Liver (tissue), 8 donors: ENCODE measurements at regions not wholly inside any gene's neighbourhood (a gene's known extent, or its start where the extent isn't known, plus 50 kb on each side); places are given as distances from the start of the nearest gene placed in this dataset.

Experiments used
- DNase-seq: peaks from one replicate; pipeline ENCODE4 v3.0.0-alpha.2; 2017; ENCODE audit warnings: low spot score
- H3K27ac ChIP-seq, 2 donors: one replicate each; pipeline ENCODE4 v1.7.0; 2013; ENCODE audit warnings: inconsistent platforms in 2 of 2, low read length in 2 of 2, control low read depth in 1 of 2, low read depth in 1 of 2, mild to moderate bottlenecking in 1 of 2
- H3K27me3 ChIP-seq, 4 donors: one replicate each; pipeline versions ENCODE4 v1.6.1 to v1.7.0; 2013; ENCODE audit warnings: low read length in 3 of 4, inconsistent platforms in 1 of 4, mild to moderate bottlenecking in 1 of 4, moderate library complexity in 1 of 4; ENCODE audit not compliant: control insufficient read depth in 4 of 4, insufficient read depth in 4 of 4
- H3K36me3 ChIP-seq, 4 donors: one replicate each; pipeline versions ENCODE4 v1.6.1 to v1.7.0; 2013; ENCODE audit warnings: low read length in 3 of 4, mild to moderate bottlenecking in 3 of 4, low read depth in 1 of 4, moderate library complexity in 1 of 4; ENCODE audit not compliant: control insufficient read depth in 4 of 4, insufficient read depth in 3 of 4
- H3K4me1 ChIP-seq, 4 donors: one replicate each; pipeline versions ENCODE4 v1.6.1 to v1.7.0; 2013; ENCODE audit warnings: low read length in 3 of 4, mild to moderate bottlenecking in 3 of 4, moderate library complexity in 1 of 4; ENCODE audit not compliant: control insufficient read depth in 4 of 4, insufficient read depth in 4 of 4
- H3K4me3 ChIP-seq, 3 donors: one replicate each; pipeline versions ENCODE4 v1.6.1 to v1.7.0; 2013; ENCODE audit warnings: low read length in 3 of 3, control low read depth in 1 of 3, low read depth in 1 of 3, mild to moderate bottlenecking in 1 of 3
- H3K9ac ChIP-seq, 2 donors: one replicate each; pipeline ENCODE4 v1.7.0; 2013; ENCODE audit warnings: low read length in 2 of 2, mild to moderate bottlenecking in 2 of 2, moderate library complexity in 2 of 2, control low read depth in 1 of 2, low read depth in 1 of 2
- H3K9me3 ChIP-seq, 4 donors: one replicate each; pipeline versions ENCODE4 v1.6.1 to v1.7.0; 2013; ENCODE audit warnings: low read length in 3 of 4; ENCODE audit not compliant: control insufficient read depth in 4 of 4
- ATF3 ChIP-seq: IDR thresholded peaks from 2 replicates; pipeline ENCODE4 v1.6.1; 2016; ENCODE audit warnings: antibody characterized with exemption
- EGR1 ChIP-seq, 2 donors: IDR thresholded peaks; 2 replicates each; pipeline ENCODE4 v1.6.1; 2016 to 2018; ENCODE audit warnings: antibody characterized with exemption in 2 of 2, low read depth in 2 of 2
- FOXA2 ChIP-seq: IDR thresholded peaks from 2 replicates; pipeline ENCODE4 v1.6.1; 2016; ENCODE audit warnings: antibody characterized with exemption
- GABPA ChIP-seq, 2 donors: IDR thresholded peaks in 1 of 2; conservative IDR thresholded peaks in 1 of 2; 2 replicates each; pipeline ENCODE4 v1.6.1; 2016; ENCODE audit warnings: antibody characterized with exemption in 2 of 2, mild to moderate bottlenecking in 1 of 2, moderate library complexity in 1 of 2
- HNF4G ChIP-seq: IDR thresholded peaks from 2 replicates; pipeline ENCODE4 v1.6.1; 2016; ENCODE audit warnings: antibody characterized with exemption
- MAX ChIP-seq: IDR thresholded peaks from 2 replicates; pipeline ENCODE4 v1.6.1; 2016; ENCODE audit warnings: antibody characterized with exemption
- NR2F2 ChIP-seq: IDR thresholded peaks from 2 replicates; pipeline ENCODE4 v1.6.1; 2016; ENCODE audit warnings: antibody characterized with exemption
- RAD21 ChIP-seq, 2 donors: IDR thresholded peaks; 2 replicates each; pipeline ENCODE4 v1.6.1; 2016; ENCODE audit warnings: antibody characterized with exemption in 2 of 2, mild to moderate bottlenecking in 2 of 2
- REST ChIP-seq: IDR thresholded peaks from 2 replicates; pipeline ENCODE4 v1.6.1; 2016; ENCODE audit warnings: antibody characterized with exemption, mild to moderate bottlenecking
- RXRA ChIP-seq, 2 donors: IDR thresholded peaks; 2 replicates each; pipeline ENCODE4 v1.6.1; 2017 to 2018; ENCODE audit warnings: antibody characterized with exemption in 2 of 2, mild to moderate bottlenecking in 1 of 2
- SP1 ChIP-seq: IDR thresholded peaks from 2 replicates; pipeline ENCODE4 v1.6.1; 2018; ENCODE audit warnings: antibody characterized with exemption, mild to moderate bottlenecking
- TAF1 ChIP-seq: conservative IDR thresholded peaks from 2 replicates; pipeline ENCODE4 v1.6.1; 2016; ENCODE audit warnings: antibody characterized with exemption, mild to moderate bottlenecking
- YY1 ChIP-seq: IDR thresholded peaks from 2 replicates; pipeline ENCODE4 v1.6.1; 2016; ENCODE audit warnings: antibody characterized with exemption, mild to moderate bottlenecking
- WGBS: extraction: QIAGEN DNeasy Blood & Tissue Kit; methylation state at CpG from one replicate; pipeline ENCODE4 v1.1.7; 2013; 5-methylcytosine and 5-hydroxymethylcytosine counted together
- TF ChIP-seq, protein P1 (sequence below): fragments of 150-350 bp; IDR thresholded peaks from 2 replicates; pipeline ENCODE4 v1.5.1; 2017; ENCODE audit warnings: improper control_type of control experiment, low read depth, low read length; ENCODE audit not compliant: missing input control
- TF ChIP-seq, protein P2 (sequence below): IDR thresholded peaks from 2 replicates; pipeline ENCODE4 v1.6.1; 2016; ENCODE audit warnings: antibody characterized with exemption
- donor health status: healthy.
- donor health status: healthy.
- donor health status: healthy.
- donor health status: healthy.
- donor health status: healthy.

GRCh38 chr11:105215528-105215927 is 76.0 kb upstream of the CARD18 start:
- WGBS = 88% methylated on average over 1 of the region's 1 CpG
- no peaks in the 10 kb centered on the region for H3K9me3 ChIP-seq
- TF ChIP-seq RAD21 (IDR thresholded peaks at IDR 0.05) (no peak), YY1 (no peak), SP1 (no peak), ATF3 (no peak), HNF4G (no peak), REST (no peak), GABPA (IDR thresholded peaks at IDR 0.05 in 1 of 2, conservative IDR thresholded peaks at IDR 0.05 in 1 of 2) (no peak), FOXA2 (no peak), NR2F2 (no peak), RXRA (IDR thresholded peaks at IDR 0.05) (no peak), EGR1 (IDR thresholded peaks at IDR 0.05; ENCODE audit: low read depth in 2 of 2) (no peak)
- TF ChIP-seq, protein P1, sequence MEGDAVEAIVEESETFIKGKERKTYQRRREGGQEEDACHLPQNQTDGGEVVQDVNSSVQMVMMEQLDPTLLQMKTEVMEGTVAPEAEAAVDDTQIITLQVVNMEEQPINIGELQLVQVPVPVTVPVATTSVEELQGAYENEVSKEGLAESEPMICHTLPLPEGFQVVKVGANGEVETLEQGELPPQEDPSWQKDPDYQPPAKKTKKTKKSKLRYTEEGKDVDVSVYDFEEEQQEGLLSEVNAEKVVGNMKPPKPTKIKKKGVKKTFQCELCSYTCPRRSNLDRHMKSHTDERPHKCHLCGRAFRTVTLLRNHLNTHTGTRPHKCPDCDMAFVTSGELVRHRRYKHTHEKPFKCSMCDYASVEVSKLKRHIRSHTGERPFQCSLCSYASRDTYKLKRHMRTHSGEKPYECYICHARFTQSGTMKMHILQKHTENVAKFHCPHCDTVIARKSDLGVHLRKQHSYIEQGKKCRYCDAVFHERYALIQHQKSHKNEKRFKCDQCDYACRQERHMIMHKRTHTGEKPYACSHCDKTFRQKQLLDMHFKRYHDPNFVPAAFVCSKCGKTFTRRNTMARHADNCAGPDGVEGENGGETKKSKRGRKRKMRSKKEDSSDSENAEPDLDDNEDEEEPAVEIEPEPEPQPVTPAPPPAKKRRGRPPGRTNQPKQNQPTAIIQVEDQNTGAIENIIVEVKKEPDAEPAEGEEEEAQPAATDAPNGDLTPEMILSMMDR = no peak

DNA sequence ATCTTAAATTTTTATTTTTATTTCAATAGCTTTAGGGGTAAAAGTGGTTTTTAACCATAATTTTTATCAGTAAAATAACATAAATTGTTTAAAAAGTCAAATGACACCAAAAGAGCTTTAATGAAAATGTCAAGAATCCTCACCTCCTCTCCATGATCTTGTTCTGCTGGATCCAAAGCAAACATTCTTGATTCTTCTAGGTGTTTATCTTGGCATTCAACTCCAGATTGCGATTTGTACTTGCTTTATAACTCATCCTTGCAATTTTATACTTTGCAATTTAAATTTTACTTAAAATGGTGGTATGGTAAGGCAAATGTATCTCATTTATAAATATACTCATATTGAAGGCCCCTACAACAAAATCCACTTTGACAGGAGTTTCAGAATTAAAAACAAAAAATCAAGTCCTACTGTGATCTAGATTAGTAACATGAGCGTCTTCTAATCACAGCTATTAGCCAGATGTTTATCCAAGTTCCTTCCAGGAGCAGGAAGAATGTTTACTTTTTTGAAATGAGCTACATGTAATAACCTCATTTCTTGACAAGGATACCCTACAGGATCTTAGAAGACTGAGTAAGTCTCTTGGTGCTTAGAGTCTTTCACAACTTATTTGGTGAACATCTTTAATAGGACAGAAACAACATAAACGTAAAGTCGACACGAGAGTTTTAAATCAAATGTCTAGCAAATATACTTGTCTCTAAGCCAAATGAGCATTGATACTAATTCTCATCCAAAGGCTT is 72.4 kb upstream of the CARD18 start:
- H3K9ac ChIP-seq = no peak overlapping the region
- no peaks in the 10 kb centered on the region for H3K9me3 ChIP-seq
- no peak overlapping the region for H3K27ac ChIP-seq
- no peaks in the 10 kb centered on the region for H3K4me1 ChIP-seq
- H3K4me3 ChIP-seq = no peak overlapping the region
- H3K36me3 ChIP-seq = no peaks in the 10 kb centered on the region
- 78% methylated on average over 5 of the region's 5 CpGs for WGBS
- no peak for TF ChIP-seq MAX
- TF ChIP-seq EGR1 (IDR thresholded peaks at IDR 0.05; ENCODE audit: low read depth in 2 of 2) = no peak
- TF ChIP-seq GABPA (IDR thresholded peaks at IDR 0.05 in 1 of 2, conservative IDR thresholded peaks at IDR 0.05 in 1 of 2) = no peak
- TF ChIP-seq ATF3 = no peak
- TF ChIP-seq, protein P2, sequence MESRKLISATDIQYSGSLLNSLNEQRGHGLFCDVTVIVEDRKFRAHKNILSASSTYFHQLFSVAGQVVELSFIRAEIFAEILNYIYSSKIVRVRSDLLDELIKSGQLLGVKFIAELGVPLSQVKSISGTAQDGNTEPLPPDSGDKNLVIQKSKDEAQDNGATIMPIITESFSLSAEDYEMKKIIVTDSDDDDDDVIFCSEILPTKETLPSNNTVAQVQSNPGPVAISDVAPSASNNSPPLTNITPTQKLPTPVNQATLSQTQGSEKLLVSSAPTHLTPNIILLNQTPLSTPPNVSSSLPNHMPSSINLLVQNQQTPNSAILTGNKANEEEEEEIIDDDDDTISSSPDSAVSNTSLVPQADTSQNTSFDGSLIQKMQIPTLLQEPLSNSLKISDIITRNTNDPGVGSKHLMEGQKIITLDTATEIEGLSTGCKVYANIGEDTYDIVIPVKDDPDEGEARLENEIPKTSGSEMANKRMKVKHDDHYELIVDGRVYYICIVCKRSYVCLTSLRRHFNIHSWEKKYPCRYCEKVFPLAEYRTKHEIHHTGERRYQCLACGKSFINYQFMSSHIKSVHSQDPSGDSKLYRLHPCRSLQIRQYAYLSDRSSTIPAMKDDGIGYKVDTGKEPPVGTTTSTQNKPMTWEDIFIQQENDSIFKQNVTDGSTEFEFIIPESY = no peak
- TF ChIP-seq YY1 = no peak
- no peak for TF ChIP-seq TAF1
- TF ChIP-seq REST = no peak
- TF ChIP-seq, protein P1 = no peak
- DNase-seq = no peak
- no peaks in the 10 kb centered on the region for H3K27me3 ChIP-seq

More at GRCh38 chr11:105215528-105215927, 76.0 kb upstream of the CARD18 start:
- Histone ChIP-seq H3K36me3 (no peaks in the 10 kb centered on the region), H3K27me3 (no peaks in the 10 kb centered on the region), H3K9ac (no peak overlapping the region), H3K4me1 (no peaks in the 10 kb centered on the region), H3K27ac (no peak overlapping the region), H3K4me3 (no peak overlapping the region)
- DNase-seq = no peak
